ENCODE measurements at regions not wholly inside any gene's neighbourhood (a gene's known extent, or its start where the extent isn't known, plus 50 kb on each side); places are given as distances from the start of the nearest gene placed in this dataset.

- no peak for DNase-seq
Observed at GRCh38 chr1:232409584-232409983, 220.3 kb downstream of the SIPA1L2 start.

GRCh38 chr1:232407120-232407519, 222.8 kb downstream of the SIPA1L2 start:
- DNase-seq, result no peak

- DNase-seq, result no peak
Observed at GRCh38 chr1:232405781-232406180, 224.2 kb downstream of the SIPA1L2 start.

GRCh38 chr1:232404981-232405731, 224.8 kb downstream of the SIPA1L2 start:
- DNase-seq, result no peak

GRCh38 chr1:232404227-232404626, 225.7 kb downstream of the SIPA1L2 start:
- no peak for DNase-seq

- DNase-seq, result no peak
Observed at GRCh38 chr1:232403017-232403714, 226.8 kb downstream of the SIPA1L2 start.

GRCh38 chr1:232398823-232399222, 231.1 kb downstream of the SIPA1L2 start:
- DNase-seq, result no peak

GRCh38 chr1:232393444-232394146, 236.3 kb downstream of the SIPA1L2 start:
- DNase-seq, result no peak

GRCh38 chr1:232393010-232393409, 236.9 kb downstream of the SIPA1L2 start:
- no peak for DNase-seq

- no peak for DNase-seq
Observed at GRCh38 chr1:232390590-232390989, 239.3 kb downstream of the SIPA1L2 start.

GRCh38 chr1:232389744-232390143, 240.2 kb downstream of the SIPA1L2 start:
- DNase-seq, result no peak

GRCh38 chr1:232388363-232388762, 241.6 kb downstream of the SIPA1L2 start:
- DNase-seq, result no peak

- no peak for DNase-seq
Observed at GRCh38 chr1:232386721-232387510, 243.0 kb downstream of the SIPA1L2 start.

GRCh38 chr1:232386294-232386693, 243.6 kb downstream of the SIPA1L2 start:
- DNase-seq, result no peak

- DNase-seq, result peak; percentile 55
Observed at GRCh38 chr1:232385221-232385620, 244.7 kb downstream of the SIPA1L2 start.

GRCh38 chr1:232384171-232384883, 245.6 kb downstream of the SIPA1L2 start:
- DNase-seq, result no peak

- DNase-seq, result no peak
Observed at GRCh38 chr1:232383455-232384123, 246.3 kb downstream of the SIPA1L2 start.

GRCh38 chr1:232382671-232383070, 247.3 kb downstream of the SIPA1L2 start:
- DNase-seq, result no peak

GRCh38 chr1:232381394-232382100, 248.4 kb downstream of the SIPA1L2 start:
- no peak for DNase-seq

- DNase-seq, result no peak
Observed at GRCh38 chr1:232380596-232380995, 249.3 kb downstream of the SIPA1L2 start.

- DNase-seq, result no peak
Observed at GRCh38 chr1:232380131-232380530, 249.8 kb downstream of the SIPA1L2 start.

Data from fibroblast of skin of abdomen (primary cell).